SK-N-SH (cell line): ENCODE measurements at regions not wholly inside any gene's neighbourhood (a gene's known extent, or its start where the extent isn't known, plus 50 kb on each side); places are given as distances from the start of the nearest gene placed in this dataset.

ENCODE experiments used
- CTCF ChIA-PET: fragments of 300-600, 350-600 bp; formaldehyde crosslinking; extraction: SDS; loops from one replicate; lab custom pipeline; 2021; lab: Yijun Ruan, JAX
- POLR2A ChIA-PET: fragments of 350-600 bp; sonication (Branson Sonifier 250); formaldehyde crosslinking; extraction: SDS; loops from one replicate; lab custom pipeline; 2020; ENCODE audit warnings: antibody characterized with exemption, inconsistent platforms; lab: Yijun Ruan, JAX
- DNase-seq: peaks from one replicate; pipeline ENCODE4 v3.0.0; 2012
- H2AFZ ChIP-seq: fragments of 200-600 bp; sonication (generic); 2 replicates; pipeline ENCODE4 v1.8.1; 2016; ENCODE audit warnings: antibody characterized with exemption, mild to moderate bottlenecking, low read depth
- H3F3A ChIP-seq: fragments of 200-600 bp; sonication (generic); replicated peaks from 2 replicates; pipeline ENCODE3; 2016; ENCODE audit warnings: antibody characterized with exemption, mild to moderate bottlenecking; ENCODE audit not compliant: insufficient read depth
- H3K27ac ChIP-seq, 2 experiments: fragments of 200-500 bp in 1 of 2; fragments of 200-600 bp in 1 of 2; sonication (Bioruptor generic) in 1 of 2; sonication (generic), shearing (Covaris generic) in 1 of 2; 2 replicates each; pipeline versions ENCODE4 v1.5.1 to v1.6.1; 2014 to 2016; ENCODE audit warnings: low read depth in 2 of 2, inconsistent platforms in 1 of 2, low read length in 1 of 2, mild to moderate bottlenecking in 1 of 2, mixed read lengths in 1 of 2
- H3K27me3 ChIP-seq: fragments of 200-600 bp; sonication (generic), shearing (Covaris generic); 2 replicates; pipeline ENCODE4 v1.6.1; 2016; ENCODE audit warnings: mixed run types; ENCODE audit not compliant: insufficient read depth
- H3K36me3 ChIP-seq, 2 experiments: fragments of 200-500 bp in 1 of 2; fragments of 200-600 bp in 1 of 2; sonication (Bioruptor generic) in 1 of 2; sonication (generic) in 1 of 2; replicated peaks in 1 of 2; 2 replicates each; pipeline versions ENCODE3 to v1.5.1; 2014 to 2016; ENCODE audit warnings: low read length in 1 of 2, mild to moderate bottlenecking in 1 of 2; ENCODE audit not compliant: insufficient read depth in 2 of 2, control insufficient read depth in 1 of 2
- H3K4me1 ChIP-seq, 2 experiments: fragments of 200-500 bp in 1 of 2; fragments of 200-600 bp in 1 of 2; sonication (Bioruptor generic) in 1 of 2; sonication (generic), shearing (Covaris generic) in 1 of 2; 2 replicates each; pipeline versions ENCODE4 v1.5.1 to v1.6.1; 2014 to 2016; ENCODE audit warnings: low read depth in 1 of 2, low read length in 1 of 2, mixed run types in 1 of 2; ENCODE audit not compliant: insufficient read depth in 2 of 2, control insufficient read depth in 1 of 2
- H3K4me2 ChIP-seq: fragments of 200-600 bp; sonication (generic), shearing (Covaris generic); 2 replicates; pipeline ENCODE4 v1.6.1; 2017; ENCODE audit warnings: mixed run types
- H3K4me3 ChIP-seq, 2 experiments: fragments of 200-500 bp in 1 of 2; fragments of 200-600 bp in 1 of 2; sonication (Bioruptor generic) in 1 of 2; sonication (generic), shearing (Covaris generic) in 1 of 2; 2 replicates each; pipeline versions ENCODE4 v1.5.1 to v1.8.1; 2014 to 2016; ENCODE audit warnings: low read depth in 2 of 2, inconsistent platforms in 1 of 2, low read length in 1 of 2, mild to moderate bottlenecking in 1 of 2, mixed read lengths in 1 of 2, moderate library complexity in 1 of 2
- H3K79me2 ChIP-seq: fragments of 200-600 bp; sonication (generic); 2 replicates; pipeline ENCODE4 v1.8.1; 2017; ENCODE audit warnings: mild to moderate bottlenecking; ENCODE audit not compliant: insufficient read depth
- H3K9ac ChIP-seq: fragments of 200-600 bp; sonication (generic); 2 replicates; pipeline ENCODE4 v1.6.1; 2017; ENCODE audit warnings: mixed run types
- H3K9me2 ChIP-seq: fragments of 200-600 bp; sonication (generic); 2 replicates; pipeline ENCODE4 v1.6.1; 2017; ENCODE audit warnings: mixed run types
- H3K9me3 ChIP-seq: fragments of 200-600 bp; sonication (generic); 2 replicates; pipeline ENCODE4 v1.6.1; 2017; ENCODE audit warnings: mixed run types, mild to moderate bottlenecking, moderate library complexity
- H4K20me1 ChIP-seq: fragments of 200-600 bp; sonication (generic); 2 replicates; pipeline ENCODE4 v1.6.1; 2017; ENCODE audit warnings: mild to moderate bottlenecking, mixed run types; ENCODE audit not compliant: insufficient read depth
- CHD2 ChIP-seq: fragments of 150-350 bp; IDR thresholded peaks from 2 replicates; pipeline ENCODE4 v1.6.1; 2018; ENCODE audit warnings: low read length; ENCODE audit not compliant: partially characterized antibody
- EP300 ChIP-seq, 2 experiments: IDR thresholded peaks; 2 replicates each; pipeline versions ENCODE4 v1.4.0 to v1.6.1; 2012; ENCODE audit warnings: borderline replicate concordance in 1 of 2, low read depth in 1 of 2, low read length in 1 of 2
- FOSL2 ChIP-seq: IDR thresholded peaks from 2 replicates; pipeline ENCODE4 v1.4.0; 2012; ENCODE audit warnings: low read depth, mild to moderate bottlenecking, moderate library complexity, borderline replicate concordance
- FOXJ3 ChIP-seq: sonication (generic); formaldehyde crosslinking; IDR thresholded peaks from 2 replicates; pipeline ENCODE4 v1.5.1; 2020; ENCODE audit warnings: mild to moderate bottlenecking, missing genetic modification reagents
- FOXM1 ChIP-seq: IDR thresholded peaks from 2 replicates; pipeline ENCODE4 v1.4.0; 2012; ENCODE audit warnings: low read depth, mild to moderate bottlenecking
- GATA2 ChIP-seq: sonication (generic); formaldehyde crosslinking; IDR thresholded peaks from 2 replicates; pipeline ENCODE4 v1.5.0; 2020; ENCODE audit warnings: mild to moderate bottlenecking, missing genetic modification reagents
- JUND ChIP-seq: IDR thresholded peaks from 2 replicates; pipeline ENCODE4 v1.4.0; 2012
- MAX ChIP-seq: IDR thresholded peaks from 2 replicates; pipeline ENCODE4 v1.4.0; 2012; ENCODE audit warnings: low read depth
- MEF2A ChIP-seq: IDR thresholded peaks from 2 replicates; pipeline ENCODE4 v1.4.0; 2012; ENCODE audit warnings: low read depth, borderline replicate concordance
- MXI1 ChIP-seq: IDR thresholded peaks from 2 replicates; pipeline ENCODE4 v1.6.1; 2012; ENCODE audit warnings: mild to moderate bottlenecking, low read depth, low read length, improper control_type of control experiment
- NRF1 ChIP-seq: IDR thresholded peaks from 2 replicates; pipeline ENCODE4 v1.6.1; 2012; ENCODE audit warnings: low read depth, mild to moderate bottlenecking, low read length
- POLR2AphosphoS5 ChIP-seq: IDR thresholded peaks from 2 replicates; pipeline ENCODE4 v1.6.1; 2012; ENCODE audit warnings: low read depth, low read length
- RAD21 ChIP-seq: IDR thresholded peaks from 2 replicates; pipeline ENCODE4 v1.6.1; 2012; ENCODE audit warnings: mild to moderate bottlenecking, low read length
- RCOR1 ChIP-seq: fragments of 150-350 bp; IDR thresholded peaks from 2 replicates; pipeline ENCODE4 v1.6.1; 2017; ENCODE audit warnings: antibody characterized with exemption, low read length
- RXRA ChIP-seq: IDR thresholded peaks from 2 replicates; pipeline ENCODE4 v1.4.0; 2012; ENCODE audit warnings: low read depth, mild to moderate bottlenecking, borderline replicate concordance
- SIN3A ChIP-seq: IDR thresholded peaks from 2 replicates; pipeline ENCODE4 v1.6.1; 2012; ENCODE audit warnings: low read depth, mild to moderate bottlenecking, low read length, moderate library complexity, borderline replicate concordance
- TAF1 ChIP-seq: IDR thresholded peaks from 2 replicates; pipeline ENCODE4 v1.6.1; 2012; ENCODE audit warnings: low read depth, mild to moderate bottlenecking, low read length, moderate library complexity, borderline replicate concordance
- TCF12 ChIP-seq: IDR thresholded peaks from 2 replicates; pipeline ENCODE4 v1.4.0; 2012
- TEAD4 ChIP-seq: IDR thresholded peaks from 2 replicates; pipeline ENCODE4 v1.4.0; 2012; ENCODE audit warnings: mild to moderate bottlenecking, borderline replicate concordance; ENCODE audit not compliant: insufficient read depth
- YY1 ChIP-seq: IDR thresholded peaks from 2 replicates; pipeline ENCODE4 v1.4.0; 2012; ENCODE audit warnings: low read depth, mild to moderate bottlenecking
- WGBS: methylation state at CpG from one replicate; pipeline ENCODE4 v1.1.6; 2017; ENCODE audit warnings: low lambda C conversion rate; 5-methylcytosine and 5-hydroxymethylcytosine counted together
- TF ChIP-seq, protein P1 (sequence below): IDR thresholded peaks from 2 replicates; pipeline ENCODE4 v1.4.0; 2012; ENCODE audit warnings: low read depth, borderline replicate concordance

DNA sequence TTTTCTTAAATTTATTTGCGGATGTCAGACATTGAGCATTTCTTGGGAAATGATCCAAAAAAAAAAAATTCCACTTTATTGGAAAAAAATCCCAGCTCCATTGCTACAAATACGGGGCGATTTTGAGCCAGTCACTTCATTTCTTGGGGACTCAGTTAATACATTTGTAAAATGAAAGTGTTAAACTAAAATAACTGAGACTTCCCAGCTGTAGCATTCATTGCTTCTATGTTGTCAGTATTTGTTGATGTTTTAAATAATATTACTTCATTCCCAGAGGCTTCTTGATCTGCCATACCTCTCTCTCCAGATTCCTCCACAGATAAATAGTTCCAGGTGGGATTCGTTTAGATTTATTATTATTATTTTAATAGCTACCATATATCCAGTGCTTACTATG is 77.1 kb upstream of the HS3ST3A1 start:
- Histone ChIP-seq H3K27ac (no peak overlapping the region), H3K4me3 (no peak overlapping the region), H3K36me3 (no peaks in the 10 kb centered on the region), H3K9me2 (no peaks in the 10 kb centered on the region), H4K20me1 (no peaks in the 10 kb centered on the region), H3F3A (no peaks in the 10 kb centered on the region), H2AFZ (no peak overlapping the region), H3K4me2 (no peak overlapping the region), H3K4me1 (no peaks in the 10 kb centered on the region; a peak in 1 of 4 replicates), H3K79me2 (no peaks in the 10 kb centered on the region), H3K9me3 (no peaks in the 10 kb centered on the region), H3K27me3 (no peaks in the 10 kb centered on the region; the same call in 1 of the 2 replicates), H3K9ac (no peak overlapping the region)
- 3% methylated on average over 4 of the region's 4 CpGs for WGBS
- TF ChIP-seq SIN3A (no peak), POLR2AphosphoS5 (no peak), CHD2 (no peak), RAD21 (no peak), JUND (no peak), MXI1 (no peak), NRF1 (no peak), RCOR1 (no peak), TAF1 (no peak), YY1 (no peak)
- DNase-seq, result no peak
- CTCF ChIA-PET, result interaction anchor here (1.3 kb wide), 1 partner anchor 12 kb away, joined by 4 read pairs; no protein-coding TSS in a partner anchor
- POLR2A ChIA-PET, result no interaction called here

DNA sequence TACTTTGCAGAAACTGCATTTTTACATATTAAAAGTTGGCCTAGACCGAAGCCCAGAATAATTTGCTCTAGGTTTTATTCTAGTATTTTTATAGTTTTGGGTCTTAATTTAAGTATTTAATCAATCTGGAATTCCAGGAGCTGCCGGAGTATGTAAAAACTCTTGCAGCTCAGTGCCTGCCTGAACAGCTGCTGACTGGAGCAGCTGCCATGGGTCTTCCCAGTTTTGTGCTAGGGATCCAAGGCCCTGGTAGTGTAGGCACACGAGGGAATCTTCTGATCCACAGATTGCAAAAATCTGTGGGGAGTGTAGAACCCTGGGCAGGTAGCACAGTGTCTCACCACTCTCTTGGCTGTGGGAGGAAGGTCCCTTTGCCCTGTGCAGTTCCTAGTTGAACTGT is 87.0 kb upstream of the HS3ST3A1 start:
- TF ChIP-seq FOXJ3 (CRISPR knock-in tag) (no peak), TCF12 (no peak), TEAD4 (no peak), EP300 (IDR thresholded peaks at IDR 0.05; ENCODE audit: borderline replicate concordance in 1 of 2, low read depth in 1 of 2, low read length in 1 of 2) (no peak), GATA2 (no peak), NRF1 (no peak), RXRA (no peak), TAF1 (no peak), JUND (no peak), CHD2 (no peak), FOXM1 (no peak), MXI1 (no peak), MEF2A (no peak), MAX (no peak), FOSL2 (no peak)
- TF ChIP-seq, protein P1, sequence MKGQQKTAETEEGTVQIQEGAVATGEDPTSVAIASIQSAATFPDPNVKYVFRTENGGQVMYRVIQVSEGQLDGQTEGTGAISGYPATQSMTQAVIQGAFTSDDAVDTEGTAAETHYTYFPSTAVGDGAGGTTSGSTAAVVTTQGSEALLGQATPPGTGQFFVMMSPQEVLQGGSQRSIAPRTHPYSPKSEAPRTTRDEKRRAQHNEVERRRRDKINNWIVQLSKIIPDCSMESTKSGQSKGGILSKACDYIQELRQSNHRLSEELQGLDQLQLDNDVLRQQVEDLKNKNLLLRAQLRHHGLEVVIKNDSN, result no peak
- TF ChIP-seq, all 33 proteins: peak for 0
- ChIA-PET POLR2A (no interaction called here), CTCF (no interaction called here)
- Histone ChIP-seq H2AFZ (no peak overlapping the region), H3K36me3 (no peaks in the 10 kb centered on the region), H3K79me2 (no peaks in the 10 kb centered on the region), H3K27me3 (no peaks in the 10 kb centered on the region), H3K4me3 (no peak overlapping the region), H3K27ac (no peak overlapping the region), H3K4me1 (no peaks in the 10 kb centered on the region), H3K9ac (no peak overlapping the region), H4K20me1 (no peaks in the 10 kb centered on the region), H3F3A (no peaks in the 10 kb centered on the region), H3K9me3 (no peaks in the 10 kb centered on the region), H3K9me2 (no peaks in the 10 kb centered on the region), H3K4me2 (no peak overlapping the region)
- no peak for DNase-seq
- 11% methylated on average over 3 of the region's 3 CpGs for WGBS
